Neural cell (in vitro differentiated cells): ENCODE measurements at regions not wholly inside any gene's neighbourhood (a gene's known extent, or its start where the extent isn't known, plus 50 kb on each side); places are given as distances from the start of the nearest gene placed in this dataset.

Experiments
- H2AFZ ChIP-seq: fragments of 200-600, 300-800 bp; sonication (generic), shearing (Covaris generic); 2 replicates; pipeline ENCODE4 v1.6.0; 2014; ENCODE audit warnings: low read depth, mild to moderate bottlenecking, antibody characterized with exemption, low read length, moderate library complexity
- H3F3A ChIP-seq: fragments of 200-600 bp; shearing (Covaris generic); 2 replicates; pipeline ENCODE4 v1.6.1; 2016; ENCODE audit warnings: mild to moderate bottlenecking, moderate library complexity, mixed read lengths, antibody characterized with exemption, low read length; ENCODE audit not compliant: insufficient read depth, poor library complexity, severe bottlenecking
- H3K27ac ChIP-seq: fragments of 200-600, 300-800 bp; sonication (generic), shearing (Covaris generic); 2 replicates; pipeline ENCODE4 v1.5.1; 2014; ENCODE audit warnings: mild to moderate bottlenecking, low read length, moderate library complexity
- H3K27me3 ChIP-seq: fragments of 300-800, 200-600 bp; sonication (generic), shearing (Covaris generic); 2 replicates; pipeline ENCODE4 v1.6.0; 2014; ENCODE audit warnings: mild to moderate bottlenecking, low read depth, low read length, moderate library complexity; ENCODE audit not compliant: insufficient read depth
- H3K36me3 ChIP-seq: fragments of 300-800, 200-600 bp; sonication (generic), shearing (Covaris generic); 2 replicates; pipeline ENCODE4 v1.5.1; 2014; ENCODE audit warnings: mild to moderate bottlenecking, antibody characterized with exemption, low read length, moderate library complexity; ENCODE audit not compliant: insufficient read depth
- H3K4me2 ChIP-seq: fragments of 300-800, 200-600 bp; sonication (generic), shearing (Covaris generic); 2 replicates; pipeline ENCODE4 v1.6.0; 2014; ENCODE audit warnings: mild to moderate bottlenecking, low read length
- H3K4me3 ChIP-seq: fragments of 300-800, 200-600 bp; sonication (generic), shearing (Covaris generic); 2 replicates; pipeline ENCODE4 v1.5.1; 2014; ENCODE audit warnings: mild to moderate bottlenecking, low read length, moderate library complexity
- H3K79me2 ChIP-seq: fragments of 200-600 bp; shearing (Covaris generic); replicated peaks from 2 replicates; pipeline ENCODE4 v1.6.0; 2014; ENCODE audit warnings: mild to moderate bottlenecking, low read length, moderate library complexity; ENCODE audit not compliant: insufficient read depth
- H3K9ac ChIP-seq: fragments of 300-800, 200-600 bp; sonication (generic), shearing (Covaris generic); 2 replicates; pipeline ENCODE4 v1.6.1; 2016; ENCODE audit warnings: mild to moderate bottlenecking, low read length, mixed read lengths
- H3K9me2 ChIP-seq: fragments of 200-600 bp; shearing (Covaris generic); 2 replicates; pipeline ENCODE4 v1.6.1; 2016; ENCODE audit warnings: mild to moderate bottlenecking, low read length, mixed read lengths; ENCODE audit not compliant: insufficient read depth
- H3K9me3 ChIP-seq: fragments of 200-600, 300-800 bp; sonication (generic), shearing (Covaris generic); 2 replicates; pipeline ENCODE4 v1.6.1; 2016; ENCODE audit warnings: mild to moderate bottlenecking, mixed run types, low read length, moderate library complexity, mixed read lengths
- H4K20me1 ChIP-seq: fragments of 200-600 bp; shearing (Covaris generic); 2 replicates; pipeline ENCODE4 v1.6.1; 2016; ENCODE audit warnings: mild to moderate bottlenecking, mixed run types; ENCODE audit not compliant: insufficient read depth
- EP300 ChIP-seq: fragments of 450-650 bp; conservative IDR thresholded peaks from 2 replicates; pipeline ENCODE4 v1.6.1; 2014; ENCODE audit warnings: antibody characterized with exemption, mild to moderate bottlenecking, moderate library complexity; ENCODE audit not compliant: poor library complexity, severe bottlenecking
- EZH2 ChIP-seq: fragments of 200-600, 300-800 bp; shearing (Covaris generic), sonication (generic); IDR thresholded peaks from 2 replicates; pipeline ENCODE4 v1.6.1; 2014; ENCODE audit warnings: antibody characterized with exemption, low read length, borderline replicate concordance, mild to moderate bottlenecking; ENCODE audit not compliant: insufficient read depth, poor library complexity, severe bottlenecking
- MXI1 ChIP-seq: fragments of 450-650 bp; conservative IDR thresholded peaks from 2 replicates; pipeline ENCODE4 v1.6.1; 2014; ENCODE audit warnings: antibody characterized with exemption, mild to moderate bottlenecking; ENCODE audit not compliant: poor library complexity, severe bottlenecking
- POLR2AphosphoS5 ChIP-seq: IDR thresholded peaks from 2 replicates; pipeline ENCODE4 v1.6.1; 2012
- RAD21 ChIP-seq: fragments of 450-650 bp; conservative IDR thresholded peaks from 2 replicates; pipeline ENCODE4 v1.6.1; 2014; ENCODE audit warnings: antibody characterized with exemption, mild to moderate bottlenecking, moderate library complexity
- SMC3 ChIP-seq: fragments of 450-650 bp; conservative IDR thresholded peaks from 2 replicates; pipeline ENCODE4 v1.6.1; 2014; ENCODE audit warnings: antibody characterized with exemption, mild to moderate bottlenecking, moderate library complexity; ENCODE audit not compliant: poor library complexity
- TAF1 ChIP-seq: IDR thresholded peaks from 2 replicates; pipeline ENCODE4 v1.6.1; 2012; ENCODE audit warnings: low read depth
- TF ChIP-seq, protein P1 (sequence below): fragments of 450-650 bp; IDR thresholded peaks from 2 replicates; pipeline ENCODE4 v1.5.1; 2014; ENCODE audit warnings: antibody characterized with exemption, mild to moderate bottlenecking, moderate library complexity; ENCODE audit not compliant: poor library complexity, severe bottlenecking
- TF ChIP-seq, protein P2 (sequence below): IDR thresholded peaks from 2 replicates; pipeline ENCODE4 v1.6.1; 2012; ENCODE audit warnings: borderline replicate concordance

DNA sequence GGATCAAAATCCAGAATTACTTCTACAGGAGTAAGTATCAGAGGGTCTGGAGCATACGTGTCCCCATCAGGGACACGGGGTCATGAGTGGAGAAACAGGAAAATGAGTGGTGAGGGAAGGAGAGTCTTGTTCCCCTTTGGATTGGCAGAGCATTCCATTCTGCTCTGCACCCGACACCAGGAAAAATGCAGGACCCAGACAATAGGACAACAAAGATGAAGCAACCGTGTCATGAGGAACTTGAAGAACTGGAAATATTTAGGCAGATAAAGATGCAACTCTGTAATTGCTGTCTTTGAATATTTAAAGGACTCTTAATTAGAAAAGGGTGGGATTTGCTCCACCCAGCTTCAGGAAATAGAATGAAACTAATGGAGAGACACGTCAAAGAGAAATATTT, 89.0 kb upstream of the BLID start:
- Histone ChIP-seq H3K9me3 (no peaks in the 10 kb centered on the region), H2AFZ (no peak overlapping the region), H3F3A (no peaks in the 10 kb centered on the region), H3K36me3 (no peaks in the 10 kb centered on the region), H3K9me2 (no peaks in the 10 kb centered on the region), H3K79me2 (no peaks in the 10 kb centered on the region), H4K20me1 (no peaks in the 10 kb centered on the region), H3K27ac (no peak overlapping the region), H3K27me3 (no peaks in the 10 kb centered on the region), H3K4me3 (no peak overlapping the region), H3K4me2 (no peak overlapping the region), H3K9ac (no peak overlapping the region)
- TF ChIP-seq EZH2 (no peak), RAD21 (no peak), TAF1 (no peak), POLR2AphosphoS5 (no peak), EP300 (no peak), MXI1 (no peak), SMC3 (no peak)
- TF ChIP-seq, protein P1, sequence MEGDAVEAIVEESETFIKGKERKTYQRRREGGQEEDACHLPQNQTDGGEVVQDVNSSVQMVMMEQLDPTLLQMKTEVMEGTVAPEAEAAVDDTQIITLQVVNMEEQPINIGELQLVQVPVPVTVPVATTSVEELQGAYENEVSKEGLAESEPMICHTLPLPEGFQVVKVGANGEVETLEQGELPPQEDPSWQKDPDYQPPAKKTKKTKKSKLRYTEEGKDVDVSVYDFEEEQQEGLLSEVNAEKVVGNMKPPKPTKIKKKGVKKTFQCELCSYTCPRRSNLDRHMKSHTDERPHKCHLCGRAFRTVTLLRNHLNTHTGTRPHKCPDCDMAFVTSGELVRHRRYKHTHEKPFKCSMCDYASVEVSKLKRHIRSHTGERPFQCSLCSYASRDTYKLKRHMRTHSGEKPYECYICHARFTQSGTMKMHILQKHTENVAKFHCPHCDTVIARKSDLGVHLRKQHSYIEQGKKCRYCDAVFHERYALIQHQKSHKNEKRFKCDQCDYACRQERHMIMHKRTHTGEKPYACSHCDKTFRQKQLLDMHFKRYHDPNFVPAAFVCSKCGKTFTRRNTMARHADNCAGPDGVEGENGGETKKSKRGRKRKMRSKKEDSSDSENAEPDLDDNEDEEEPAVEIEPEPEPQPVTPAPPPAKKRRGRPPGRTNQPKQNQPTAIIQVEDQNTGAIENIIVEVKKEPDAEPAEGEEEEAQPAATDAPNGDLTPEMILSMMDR, result no peak
- TF ChIP-seq, protein P2, sequence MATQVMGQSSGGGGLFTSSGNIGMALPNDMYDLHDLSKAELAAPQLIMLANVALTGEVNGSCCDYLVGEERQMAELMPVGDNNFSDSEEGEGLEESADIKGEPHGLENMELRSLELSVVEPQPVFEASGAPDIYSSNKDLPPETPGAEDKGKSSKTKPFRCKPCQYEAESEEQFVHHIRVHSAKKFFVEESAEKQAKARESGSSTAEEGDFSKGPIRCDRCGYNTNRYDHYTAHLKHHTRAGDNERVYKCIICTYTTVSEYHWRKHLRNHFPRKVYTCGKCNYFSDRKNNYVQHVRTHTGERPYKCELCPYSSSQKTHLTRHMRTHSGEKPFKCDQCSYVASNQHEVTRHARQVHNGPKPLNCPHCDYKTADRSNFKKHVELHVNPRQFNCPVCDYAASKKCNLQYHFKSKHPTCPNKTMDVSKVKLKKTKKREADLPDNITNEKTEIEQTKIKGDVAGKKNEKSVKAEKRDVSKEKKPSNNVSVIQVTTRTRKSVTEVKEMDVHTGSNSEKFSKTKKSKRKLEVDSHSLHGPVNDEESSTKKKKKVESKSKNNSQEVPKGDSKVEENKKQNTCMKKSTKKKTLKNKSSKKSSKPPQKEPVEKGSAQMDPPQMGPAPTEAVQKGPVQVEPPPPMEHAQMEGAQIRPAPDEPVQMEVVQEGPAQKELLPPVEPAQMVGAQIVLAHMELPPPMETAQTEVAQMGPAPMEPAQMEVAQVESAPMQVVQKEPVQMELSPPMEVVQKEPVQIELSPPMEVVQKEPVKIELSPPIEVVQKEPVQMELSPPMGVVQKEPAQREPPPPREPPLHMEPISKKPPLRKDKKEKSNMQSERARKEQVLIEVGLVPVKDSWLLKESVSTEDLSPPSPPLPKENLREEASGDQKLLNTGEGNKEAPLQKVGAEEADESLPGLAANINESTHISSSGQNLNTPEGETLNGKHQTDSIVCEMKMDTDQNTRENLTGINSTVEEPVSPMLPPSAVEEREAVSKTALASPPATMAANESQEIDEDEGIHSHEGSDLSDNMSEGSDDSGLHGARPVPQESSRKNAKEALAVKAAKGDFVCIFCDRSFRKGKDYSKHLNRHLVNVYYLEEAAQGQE, result no peak

DNA sequence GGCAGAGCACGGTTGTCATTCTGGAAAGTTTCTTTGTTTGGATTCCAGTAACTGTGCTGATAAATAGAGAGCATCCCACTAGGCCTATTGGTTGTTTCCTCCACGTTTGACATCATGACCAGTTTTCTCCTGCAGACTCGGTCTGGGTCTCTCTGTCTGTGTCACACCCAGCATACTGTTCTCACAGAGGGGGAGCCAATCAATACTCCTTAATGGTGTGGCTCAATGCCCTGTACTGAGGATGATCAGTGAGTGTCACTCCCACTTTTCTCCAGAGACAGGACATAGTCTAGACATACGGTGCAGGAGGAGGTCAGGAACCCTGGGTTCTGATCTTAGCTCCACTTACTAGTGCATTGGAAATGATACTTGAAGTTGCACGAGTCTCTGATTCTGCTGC, 88.2 kb upstream of the BLID start:
- TF ChIP-seq, protein P2, result no peak
- TF ChIP-seq POLR2AphosphoS5, result no peak
- TF ChIP-seq EZH2, result no peak
- TF ChIP-seq SMC3, result no peak
- no peak for TF ChIP-seq TAF1
- TF ChIP-seq, protein P1, result no peak
- no peak for TF ChIP-seq RAD21
- TF ChIP-seq MXI1, result no peak
- no peak for TF ChIP-seq EP300
- Histone ChIP-seq H3F3A (no peaks in the 10 kb centered on the region), H3K4me2 (no peak overlapping the region), H3K9me3 (no peaks in the 10 kb centered on the region), H4K20me1 (no peaks in the 10 kb centered on the region), H3K27me3 (no peaks in the 10 kb centered on the region), H3K36me3 (no peaks in the 10 kb centered on the region), H3K9ac (no peak overlapping the region), H3K79me2 (no peaks in the 10 kb centered on the region), H3K4me3 (no peak overlapping the region), H2AFZ (no peak overlapping the region), H3K9me2 (no peaks in the 10 kb centered on the region), H3K27ac (no peak overlapping the region)
